ENCODE measurements at regions not wholly inside any gene's neighbourhood (a gene's known extent, or its start where the extent isn't known, plus 50 kb on each side); places are given as distances from the start of the nearest gene placed in this dataset.
A peak's percentile ranks its signal among the peaks of the same experiment; 100 is the strongest.
"Not testable (repeated sequence)": the region's sequence is repeated elsewhere in the genome, so short reads cannot be mapped to it uniquely, and the experiment has no call there.

GRCh38 chr10:18786478-18786877 lies 127.2 kb downstream of the ARL5B start:
- H3K27me3 ChIP-seq: no peaks in the 10 kb centered on the region
- H3K4me2 ChIP-seq: no peak overlapping the region
- H3K9ac ChIP-seq: no peak overlapping the region
- H3K36me3 ChIP-seq: no peaks in the 10 kb centered on the region
- no peaks in the 10 kb centered on the region for H3K4me1 ChIP-seq
- peaks cover 9% of the 10 kb centered on the region for H3K9me3 ChIP-seq
- H3K4me3 ChIP-seq: no peak overlapping the region
- H3K27ac ChIP-seq: no peak overlapping the region
- H4K20me1 ChIP-seq: no peaks in the 10 kb centered on the region
- no peak for TF ChIP-seq Cebpa-rat (IDR thresholded peaks at IDR 0.05)

DNA sequence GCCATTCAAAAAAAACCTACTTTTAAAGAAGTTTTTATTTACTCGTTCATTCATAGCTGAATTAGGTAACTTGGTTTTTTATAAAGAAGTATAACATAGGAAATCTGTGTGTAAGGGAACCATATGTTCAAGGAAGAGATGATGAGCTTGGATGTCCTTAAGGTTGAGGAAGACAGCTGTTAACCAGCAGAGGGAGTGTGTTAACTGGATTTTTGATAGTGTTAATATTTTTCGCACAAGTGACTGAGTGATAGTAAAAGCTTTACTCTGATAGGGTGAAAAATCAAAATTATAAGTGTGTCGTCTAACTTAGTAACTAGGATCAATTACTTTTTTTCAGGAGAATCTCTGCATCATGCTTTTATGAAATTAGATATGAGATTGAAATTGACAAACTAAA lies 134.7 kb downstream of the ARL5B start:
- H3K4me3 ChIP-seq: no peak overlapping the region
- H3K4me2 ChIP-seq: no peak overlapping the region
- H3K4me1 ChIP-seq: no peaks in the 10 kb centered on the region
- H3K9ac ChIP-seq: no peak overlapping the region
- H3K27ac ChIP-seq: no peak overlapping the region
- no peaks in the 10 kb centered on the region for H3K27me3 ChIP-seq
- no peak for TF ChIP-seq Cebpa-rat (IDR thresholded peaks at IDR 0.05)
- no peaks in the 10 kb centered on the region for H3K36me3 ChIP-seq
- H4K20me1 ChIP-seq: no peaks in the 10 kb centered on the region
- H3K9me3 ChIP-seq: peaks cover 8% of the 10 kb centered on the region

- Histone ChIP-seq H3K27ac (no peak overlapping the region), H3K4me1 (no peaks in the 10 kb centered on the region), H4K20me1 (no peaks in the 10 kb centered on the region), H3K4me2 (no peak overlapping the region), H3K4me3 (no peak overlapping the region), H3K9me3 (no peaks in the 10 kb centered on the region), H3K9ac (no peak overlapping the region), H3K27me3 (no peaks in the 10 kb centered on the region), H3K36me3 (no peaks in the 10 kb centered on the region)
- TF ChIP-seq Cebpa-rat (IDR thresholded peaks at IDR 0.05): no peak
These were observed 136.3 kb downstream of the ARL5B start for GRCh38 chr10:18795549-18795948.

- TF ChIP-seq Cebpa-rat (IDR thresholded peaks at IDR 0.05): no peak
These were observed 138.1 kb downstream of the ARL5B start for GRCh38 chr10:18797286-18797685.

DNA sequence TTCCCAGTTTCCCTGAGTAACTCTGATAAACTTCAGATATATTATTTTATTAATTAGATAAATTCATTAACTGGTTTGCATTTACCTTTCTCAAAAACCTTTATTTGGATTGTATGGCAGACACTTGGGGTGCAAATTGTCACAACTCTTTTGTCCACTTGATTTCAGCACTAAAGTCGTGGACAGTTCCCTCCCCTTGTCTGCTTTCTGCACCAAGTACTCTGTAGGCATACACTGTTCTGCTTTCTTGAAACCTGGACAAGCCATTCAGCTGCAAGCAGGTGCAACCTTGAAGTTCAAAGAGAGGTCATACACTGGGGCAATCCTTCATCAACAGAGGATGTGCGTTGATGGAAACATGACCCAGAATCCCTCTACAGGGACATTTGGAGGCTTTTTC lies 162.9 kb downstream of the ARL5B start:
- TF ChIP-seq Cebpa-rat (IDR thresholded peaks at IDR 0.05): no peak
- Histone ChIP-seq H3K9ac (no peak overlapping the region), H3K9me3 (no peaks in the 10 kb centered on the region), H3K4me1 (no peaks in the 10 kb centered on the region), H3K4me3 (no peak overlapping the region), H3K27me3 (no peaks in the 10 kb centered on the region), H3K36me3 (no peaks in the 10 kb centered on the region), H3K4me2 (no peak overlapping the region), H4K20me1 (no peaks in the 10 kb centered on the region), H3K27ac (no peak overlapping the region)

More at GRCh38 chr10:18797286-18797685, 138.1 kb downstream of the ARL5B start:
- Histone ChIP-seq H3K4me1 (no peaks in the 10 kb centered on the region), H4K20me1 (no peaks in the 10 kb centered on the region), H3K4me3 (no peak overlapping the region), H3K9ac (no peak overlapping the region), H3K36me3 (no peaks in the 10 kb centered on the region), H3K4me2 (no peak overlapping the region), H3K27ac (no peak overlapping the region), H3K27me3 (no peaks in the 10 kb centered on the region), H3K9me3 (no peaks in the 10 kb centered on the region)

GRCh38 chr10:18829259-18829658 lies 170.0 kb downstream of the ARL5B start:
- Histone ChIP-seq H3K27ac (no peak overlapping the region), H3K36me3 (no peaks in the 10 kb centered on the region), H4K20me1 (no peaks in the 10 kb centered on the region), H3K4me1 (peaks cover 6% of the 10 kb centered on the region; the same call in 1 of the 2 replicates), H3K4me3 (no peak overlapping the region), H3K27me3 (no peaks in the 10 kb centered on the region), H3K4me2 (no peak overlapping the region), H3K9me3 (no peaks in the 10 kb centered on the region), H3K9ac (no peak overlapping the region)
- no peak for TF ChIP-seq Cebpa-rat (IDR thresholded peaks at IDR 0.05)

DNA sequence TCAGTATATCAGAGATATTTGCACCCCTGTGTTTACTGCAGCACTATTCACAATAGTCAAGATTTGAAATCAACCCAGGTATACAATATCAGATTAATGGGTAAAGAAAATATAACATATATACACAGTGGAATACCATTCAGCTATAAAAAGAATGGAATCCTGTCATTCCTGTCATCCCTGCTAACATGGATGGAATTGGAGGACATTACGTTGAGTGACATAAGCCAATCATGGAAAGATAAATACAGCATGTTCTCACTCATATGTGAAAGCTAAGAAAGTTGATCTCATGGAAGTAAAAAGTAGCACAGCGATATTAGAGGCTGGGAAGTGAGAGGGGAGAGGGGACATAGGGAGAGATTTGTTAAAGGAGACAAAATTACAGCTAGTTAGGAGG lies 171.0 kb downstream of the ARL5B start:
- Histone ChIP-seq H3K27ac (no peak overlapping the region), H3K27me3 (no peaks in the 10 kb centered on the region)
- TF ChIP-seq Cebpa-rat (IDR thresholded peaks at IDR 0.05): no peak

GRCh38 chr10:18856623-18857022 lies 192.0 kb upstream of the MALRD1 start:
- not testable (repeated sequence) for H3K4me1 ChIP-seq, H4K20me1 ChIP-seq, H3K4me2 ChIP-seq, H3K9ac ChIP-seq, H3K36me3 ChIP-seq, H3K9me3 ChIP-seq, H3K4me3 ChIP-seq, H3K27me3 ChIP-seq, H3K27ac ChIP-seq

More for the DNA sequence above, 171.0 kb downstream of the ARL5B start:
- Histone ChIP-seq H3K9me3 (no peaks in the 10 kb centered on the region), H3K4me1 (peaks cover 6% of the 10 kb centered on the region; the same call in 1 of the 2 replicates), H3K36me3 (no peaks in the 10 kb centered on the region), H4K20me1 (no peaks in the 10 kb centered on the region), H3K4me2 (peak overlapping the region; percentile 25; the same call in 1 of the 2 replicates), H3K4me3 (no peak overlapping the region), H3K9ac (no peak overlapping the region)

- no peak overlapping the region for H3K4me2 ChIP-seq
- H3K9ac ChIP-seq: no peak overlapping the region
- no peak for TF ChIP-seq Cebpa-rat (IDR thresholded peaks at IDR 0.05)
- H3K27ac ChIP-seq: no peak overlapping the region
- H4K20me1 ChIP-seq: no peaks in the 10 kb centered on the region
- no peaks in the 10 kb centered on the region for H3K27me3 ChIP-seq
- no peaks in the 10 kb centered on the region for H3K36me3 ChIP-seq
- no peaks in the 10 kb centered on the region for H3K9me3 ChIP-seq
- no peaks in the 10 kb centered on the region for H3K4me1 ChIP-seq
- no peak overlapping the region for H3K4me3 ChIP-seq
These were observed 188.9 kb upstream of the MALRD1 start for GRCh38 chr10:18859659-18860058.

DNA sequence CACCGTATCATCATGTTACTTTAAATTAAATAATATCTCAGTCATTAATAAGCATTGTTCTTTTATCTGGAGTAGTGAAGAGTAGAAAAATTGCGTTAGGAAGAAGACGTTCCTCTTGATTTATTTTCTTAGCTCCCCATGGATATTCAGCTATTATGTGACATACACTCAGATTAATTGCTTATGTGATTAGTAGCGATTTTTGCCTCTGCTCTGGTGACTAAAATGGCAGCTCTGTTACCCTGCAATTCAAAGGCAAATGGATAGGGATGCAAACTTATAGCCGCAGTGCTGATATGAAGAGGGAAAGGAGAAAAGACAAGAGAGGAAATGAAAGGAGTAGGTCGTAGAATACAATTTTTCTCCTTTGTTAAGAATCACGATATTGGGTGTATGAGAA lies 188.4 kb upstream of the MALRD1 start:
- Histone ChIP-seq H3K4me1 (no peaks in the 10 kb centered on the region), H3K27ac (no peak overlapping the region), H4K20me1 (no peaks in the 10 kb centered on the region), H3K4me2 (no peak overlapping the region), H3K27me3 (no peaks in the 10 kb centered on the region), H3K9me3 (no peaks in the 10 kb centered on the region), H3K36me3 (no peaks in the 10 kb centered on the region), H3K4me3 (no peak overlapping the region), H3K9ac (no peak overlapping the region)
- TF ChIP-seq Cebpa-rat (IDR thresholded peaks at IDR 0.05): no peak

- Histone ChIP-seq H3K4me3 (no peak overlapping the region), H3K27me3 (no peaks in the 10 kb centered on the region), H3K9ac (no peak overlapping the region), H3K4me1 (no peaks in the 10 kb centered on the region), H3K9me3 (no peaks in the 10 kb centered on the region), H3K27ac (no peak overlapping the region), H3K36me3 (no peaks in the 10 kb centered on the region), H4K20me1 (no peaks in the 10 kb centered on the region), H3K4me2 (no peak overlapping the region)
- no peak for TF ChIP-seq Cebpa-rat (IDR thresholded peaks at IDR 0.05)
These were observed 187.9 kb upstream of the MALRD1 start for GRCh38 chr10:18860631-18861240.

Data from BLaER1 (cell line).